NCI-H524 treated with DMSO at 0.1 percent for 48 hours (cell line): ENCODE measurements at regions not wholly inside any gene's neighbourhood (a gene's known extent, or its start where the extent isn't known, plus 50 kb on each side); places are given as distances from the start of the nearest gene placed in this dataset.
A peak's percentile ranks its signal among the peaks of the same experiment; 100 is the strongest.

Experiments
- DNase-seq: peaks from one replicate; lab custom pipeline; 2025; lab: John Stamatoyannopoulos, UW

DNA sequence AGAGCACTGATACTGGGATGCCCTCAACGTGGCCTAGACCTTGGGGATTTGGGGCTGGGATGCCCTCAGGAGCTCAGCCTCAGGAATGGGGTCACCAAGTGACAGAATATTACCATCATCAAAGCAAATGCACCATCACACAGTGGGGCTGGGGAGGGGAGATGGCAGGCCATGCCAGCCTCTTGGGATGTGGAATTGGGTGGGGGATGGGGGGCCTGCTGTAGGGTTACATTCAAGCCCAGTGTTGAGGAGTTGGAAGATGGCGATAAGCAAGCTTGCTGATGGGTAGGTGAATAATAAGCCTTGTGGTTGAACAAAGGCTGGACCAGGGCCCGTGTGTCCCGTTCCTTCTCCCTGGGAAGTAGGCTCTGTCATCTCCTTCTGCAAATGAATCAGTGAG lies 69.1 kb upstream of the GPR12 start:
- DNase-seq, result no peak

DNA sequence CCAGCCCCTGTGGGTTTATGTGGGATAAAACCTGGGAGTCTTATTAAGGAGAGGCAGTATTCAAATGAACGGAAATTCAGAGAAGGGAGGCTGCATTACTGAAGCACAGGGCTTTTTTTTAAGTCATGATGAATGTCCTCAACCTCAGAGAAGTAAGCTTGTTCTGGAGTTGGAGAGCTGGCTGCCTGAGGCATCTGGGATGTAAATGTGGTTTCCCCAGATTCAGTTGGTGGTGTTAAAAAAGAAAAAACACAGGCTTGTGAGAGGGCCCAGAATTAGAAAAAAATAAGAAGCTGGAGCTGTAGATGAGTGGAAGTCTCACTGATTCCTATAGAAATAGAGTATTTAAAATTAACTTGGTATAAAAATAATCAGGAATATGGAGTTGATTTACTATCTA lies 64.0 kb upstream of the GPR12 start:
- no peak for DNase-seq

DNA sequence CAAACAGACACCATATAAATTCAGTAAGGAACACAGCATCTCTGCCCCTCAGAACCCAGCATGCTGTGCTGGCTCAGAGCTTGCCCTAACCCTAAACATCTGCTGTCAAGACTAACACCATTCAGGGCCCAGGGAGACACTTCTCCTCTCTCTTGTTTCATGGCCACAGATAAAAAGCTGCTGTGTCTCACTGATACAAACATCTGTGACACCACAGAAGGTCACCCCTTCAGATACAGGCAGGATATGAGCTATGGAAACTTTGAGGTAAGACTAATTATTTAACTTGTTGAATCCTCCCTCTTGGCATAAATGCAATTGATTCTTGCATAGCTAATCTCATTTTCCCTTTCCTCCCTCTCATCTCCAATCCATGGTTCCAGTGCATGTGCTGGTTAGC lies 61.6 kb upstream of the GPR12 start:
- DNase-seq, result no peak

DNA sequence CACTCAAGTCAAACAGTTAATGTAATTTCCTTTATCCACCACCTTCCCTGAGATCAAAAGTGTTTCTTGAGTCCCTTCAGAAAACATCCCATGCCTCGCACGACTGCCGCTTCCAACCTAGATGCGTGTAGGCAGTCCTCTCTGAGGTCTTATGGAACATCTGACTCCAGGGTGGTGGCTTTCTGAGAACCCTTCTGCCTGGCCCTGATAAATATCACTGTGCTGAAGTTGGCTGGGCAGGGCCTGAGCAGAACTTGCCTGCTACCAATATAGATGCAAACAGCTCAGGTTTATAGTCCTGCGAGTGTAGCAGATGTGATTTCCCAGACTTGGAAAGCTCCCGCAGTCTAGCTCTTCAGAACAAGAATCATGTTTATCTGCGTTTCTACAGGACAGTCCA lies 61.1 kb upstream of the GPR12 start:
- no peak for DNase-seq

DNA sequence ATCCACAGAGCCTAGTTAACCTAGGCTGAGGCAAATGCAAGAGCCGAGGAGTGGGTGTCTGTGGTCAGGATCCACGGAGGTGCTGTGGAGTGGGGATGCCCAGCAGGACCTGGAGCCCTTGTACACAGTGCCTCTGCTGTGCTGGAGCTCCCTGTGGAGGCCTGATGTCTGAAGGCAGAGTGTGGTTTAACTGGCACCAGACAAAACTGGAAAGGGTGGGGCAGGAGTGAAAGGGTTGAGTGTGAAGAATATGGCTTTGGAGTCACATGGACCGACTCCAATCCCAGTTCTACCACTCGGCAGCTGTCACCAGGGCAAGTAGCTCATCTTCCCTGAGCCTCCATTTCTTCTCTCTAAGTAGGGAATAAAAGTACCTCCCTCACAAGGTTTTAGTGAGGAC lies 60.3 kb upstream of the GPR12 start:
- no peak for DNase-seq

DNA sequence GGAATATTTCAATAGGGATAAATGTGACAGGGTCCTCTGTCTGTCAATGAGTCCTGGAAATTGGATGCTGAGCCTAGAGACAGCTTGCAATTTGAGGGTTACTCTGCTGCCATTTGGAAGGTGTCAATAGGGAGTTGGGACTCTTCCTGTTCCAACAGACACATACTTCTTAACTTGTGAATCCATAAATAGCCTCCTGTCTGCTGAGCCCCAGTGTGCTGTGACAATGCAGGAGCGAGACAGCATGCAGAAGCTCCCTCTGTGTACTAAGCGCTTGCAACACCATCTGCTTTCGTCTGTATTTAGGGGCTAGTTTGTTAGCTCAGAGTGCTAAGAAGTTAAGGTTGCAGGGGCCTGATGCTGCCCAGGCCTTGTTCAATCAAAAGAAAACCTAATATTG lies 58.5 kb upstream of the GPR12 start:
- DNase-seq, result peak; percentile 54

DNA sequence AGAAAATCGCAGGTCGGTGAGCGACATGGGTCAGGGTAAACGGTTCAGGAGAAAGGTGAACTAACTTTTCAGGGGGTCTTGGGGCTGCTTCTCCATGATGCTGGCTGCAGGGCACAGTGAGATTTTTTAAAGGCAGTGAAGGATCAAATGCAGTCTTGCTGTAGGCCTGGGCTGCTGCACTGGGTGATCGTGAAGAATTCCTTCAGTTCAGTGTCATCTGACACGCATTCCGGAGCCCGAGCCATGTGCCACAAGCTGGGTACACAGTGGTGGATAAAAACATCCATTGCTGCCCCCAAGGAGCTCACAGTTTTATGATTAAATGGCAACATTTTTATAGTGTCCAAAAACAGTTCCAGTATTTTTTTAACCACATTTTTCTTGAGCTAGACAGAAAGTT lies 56.3 kb upstream of the GPR12 start:
- no peak for DNase-seq

DNA sequence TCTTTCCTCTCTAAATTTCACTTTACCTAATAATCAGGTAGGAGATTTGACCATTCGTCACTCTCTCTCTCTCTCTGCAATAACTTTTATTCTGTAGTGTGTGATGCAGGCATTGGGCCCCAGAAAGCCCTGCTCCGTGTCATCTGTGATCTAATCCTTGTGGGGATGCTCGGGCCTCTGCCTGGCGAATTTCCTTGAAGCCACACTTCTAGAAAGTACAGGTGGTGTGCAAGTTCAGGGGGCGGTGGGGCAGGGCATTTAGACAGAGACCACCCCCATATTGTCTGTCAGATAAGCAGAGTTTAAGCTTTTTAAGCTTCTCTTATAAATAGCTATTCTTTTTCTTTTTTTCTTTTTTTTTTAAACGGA lies 53.4 kb upstream of the GPR12 start:
- DNase-seq, result no peak

DNA sequence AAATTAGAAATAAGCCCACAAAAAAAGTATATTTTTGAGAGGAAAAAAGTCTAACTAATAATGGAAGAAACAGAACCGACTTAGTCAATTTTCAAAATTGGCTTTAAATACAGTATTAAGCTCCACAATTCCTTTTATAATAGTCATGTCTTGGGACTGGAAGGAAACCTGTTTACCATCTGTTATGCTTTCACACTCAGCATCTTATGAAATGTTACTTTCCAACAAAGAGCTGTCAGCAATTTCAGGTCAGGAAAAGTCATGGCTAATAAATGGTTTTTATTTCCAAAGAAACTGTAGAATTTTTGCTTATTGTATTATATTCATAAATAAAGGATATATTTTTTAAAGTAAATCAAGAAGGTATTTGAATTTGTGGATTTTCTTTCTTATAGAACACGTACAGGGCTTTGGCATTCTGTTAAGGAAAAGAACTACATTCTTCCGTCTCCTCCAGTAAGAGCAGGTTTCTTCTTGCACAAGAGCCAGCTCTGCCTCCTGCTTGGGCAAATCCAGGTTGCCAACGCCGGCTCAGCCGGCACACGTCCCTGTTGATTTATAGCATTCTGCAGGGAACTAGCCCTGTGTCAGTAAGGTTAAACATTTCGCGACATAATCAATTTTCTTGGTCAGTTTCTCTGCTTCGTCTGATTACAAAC lies 52.9 kb upstream of the GPR12 start:
- DNase-seq, result peak; percentile 41

DNA sequence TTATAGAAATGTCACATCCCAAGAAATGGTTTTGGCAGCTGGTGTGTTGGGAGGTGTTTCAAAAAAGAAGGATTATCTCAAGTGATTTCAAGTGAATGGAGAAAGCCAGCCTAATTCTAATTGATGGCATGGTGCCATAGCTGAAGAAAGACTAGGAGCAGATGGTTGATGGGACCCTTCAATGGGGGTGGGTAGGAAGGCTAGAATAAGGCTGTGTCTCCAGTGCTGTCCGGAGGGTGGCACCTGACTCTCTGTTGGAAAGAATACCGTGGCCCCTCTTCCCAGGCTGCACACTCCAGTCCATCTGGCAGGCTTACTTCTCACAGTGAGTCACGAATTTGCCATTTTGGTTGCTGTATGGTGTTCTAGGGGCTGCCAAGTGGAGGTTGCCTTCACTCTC lies 51.0 kb upstream of the GPR12 start:
- DNase-seq, result peak; percentile 100
